ENCODE measurements at regions not wholly inside any gene's neighbourhood (a gene's known extent, or its start where the extent isn't known, plus 50 kb on each side); places are given as distances from the start of the nearest gene placed in this dataset.

DNA sequence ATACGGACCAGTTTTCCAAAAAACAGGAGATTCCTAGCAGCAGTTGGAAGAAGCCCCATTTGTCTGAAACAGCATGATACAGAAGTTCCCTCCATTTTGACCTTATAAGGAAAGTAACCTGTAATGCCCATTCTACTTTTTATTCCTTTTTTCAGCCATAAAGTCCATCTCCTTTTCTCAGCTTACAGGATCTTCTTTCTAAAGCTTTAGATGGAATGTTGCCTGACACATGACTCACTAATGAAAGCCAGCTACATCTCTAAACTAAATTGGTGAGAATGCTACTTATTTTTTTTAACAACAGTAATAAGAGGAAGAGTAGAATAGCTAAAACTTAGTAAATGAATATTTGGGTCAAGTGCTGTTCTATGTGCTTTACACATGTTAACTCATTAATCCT is 234.1 kb downstream of the CDH26 start:
- TF ChIP-seq PATZ1 (CRISPR knock-in tag; IDR thresholded peaks at IDR 0.05; ENCODE audit: borderline replicate concordance): no peak
- TF ChIP-seq GLIS3 (CRISPR knock-in tag; IDR thresholded peaks at IDR 0.05): no peak
- no peak for TF ChIP-seq OSR1 (CRISPR knock-in tag; IDR thresholded peaks at IDR 0.05)
- TF ChIP-seq CSRNP3 (CRISPR knock-in tag; IDR thresholded peaks at IDR 0.05): no peak
- no peak for TF ChIP-seq ZFP3 (CRISPR knock-in tag; IDR thresholded peaks at IDR 0.05)
- TF ChIP-seq ZNF8 (CRISPR knock-in tag; IDR thresholded peaks at IDR 0.05): no peak
- no peak for TF ChIP-seq ZFP30 (CRISPR knock-in tag; IDR thresholded peaks at IDR 0.05)
